ENCODE measurements at regions not wholly inside any gene's neighbourhood (a gene's known extent, or its start where the extent isn't known, plus 50 kb on each side); places are given as distances from the start of the nearest gene placed in this dataset.

DNA sequence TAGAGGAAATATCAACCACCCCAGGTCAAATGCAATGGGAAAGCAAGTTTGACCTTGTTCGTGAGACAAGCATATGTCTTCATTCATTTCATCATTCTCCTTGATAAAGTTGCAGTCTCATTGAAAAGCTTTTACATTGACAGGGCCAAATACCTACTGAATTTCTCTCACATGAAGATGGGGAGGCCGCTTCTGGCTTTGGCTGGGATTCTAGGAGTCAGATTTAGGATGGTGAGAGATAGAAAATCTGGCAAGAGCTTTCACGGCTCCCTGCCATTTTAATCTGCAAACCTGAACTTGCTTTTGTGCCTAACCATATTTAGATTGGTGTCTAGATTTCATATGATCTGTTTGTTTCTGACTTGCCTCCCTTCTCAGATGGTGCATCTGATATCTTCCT lies 88.0 kb downstream of the TMEM100 start:
- no peak for DNase-seq (ENCODE audit: low spot score)

- no peak for DNase-seq (ENCODE audit: low spot score)
Measured at GRCh38 chr17:55632893-55633292, 89.8 kb downstream of the TMEM100 start.

DNA sequence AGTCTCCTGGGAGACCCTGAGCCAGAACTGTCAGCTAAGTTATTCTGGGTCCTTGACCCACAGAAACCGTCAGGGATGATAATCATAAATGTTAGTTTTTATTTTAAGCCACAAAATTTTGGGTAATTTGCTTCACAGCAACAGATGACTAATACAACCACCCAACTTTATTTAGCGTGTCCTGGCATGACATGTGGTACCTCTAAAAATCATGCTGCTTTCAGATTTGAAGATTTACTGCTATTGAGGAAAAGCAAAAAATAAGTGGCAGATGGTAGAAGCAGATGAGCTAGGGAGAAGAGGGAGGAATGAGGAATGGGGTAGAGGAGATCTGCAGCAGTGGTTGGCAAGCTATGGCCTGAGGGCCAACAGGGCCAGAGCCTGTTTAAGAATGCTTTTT lies 90.4 kb downstream of the TMEM100 start:
- DNase-seq (ENCODE audit: low spot score), result no peak

DNA sequence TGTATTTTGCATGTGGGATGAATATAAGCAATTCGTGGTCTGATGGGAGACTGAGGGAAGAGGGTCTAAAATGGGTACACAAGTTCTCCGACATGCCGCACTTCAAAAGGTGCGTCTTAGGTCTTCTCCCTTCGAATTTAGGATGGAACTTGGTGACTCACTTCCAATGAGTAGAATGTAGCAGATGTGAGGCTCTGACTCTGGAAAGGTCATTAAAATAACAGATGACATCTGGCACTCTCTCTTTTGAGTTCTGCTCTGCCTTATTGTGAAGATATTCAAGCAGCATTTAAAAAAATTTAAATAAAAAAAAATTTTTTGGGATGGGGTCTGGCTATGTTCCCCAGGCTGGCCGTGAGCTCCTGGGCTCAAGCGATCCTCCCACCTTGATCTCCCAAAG lies 92.7 kb downstream of the TMEM100 start:
- DNase-seq (ENCODE audit: low spot score), result no peak

DNA sequence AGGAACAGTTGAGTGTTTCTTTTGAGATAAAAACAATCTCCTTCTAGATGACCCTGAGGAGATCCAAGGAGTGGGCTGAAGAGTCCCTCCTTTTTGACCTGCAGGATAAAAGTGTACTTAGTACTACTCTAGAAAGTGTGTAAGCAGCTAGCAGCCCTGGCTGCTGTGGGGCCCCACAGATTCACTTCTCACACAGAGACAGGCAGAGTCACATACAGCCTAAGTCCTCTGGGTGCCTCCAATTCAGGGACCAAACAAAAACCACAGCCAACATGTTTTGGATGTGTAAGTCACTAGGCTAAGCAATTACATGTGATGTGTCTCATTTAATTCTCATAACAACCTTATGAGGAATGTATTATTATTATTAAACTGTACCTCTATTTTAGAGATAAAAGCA lies 97.1 kb downstream of the TMEM100 start:
- no peak for DNase-seq (ENCODE audit: low spot score)

DNA sequence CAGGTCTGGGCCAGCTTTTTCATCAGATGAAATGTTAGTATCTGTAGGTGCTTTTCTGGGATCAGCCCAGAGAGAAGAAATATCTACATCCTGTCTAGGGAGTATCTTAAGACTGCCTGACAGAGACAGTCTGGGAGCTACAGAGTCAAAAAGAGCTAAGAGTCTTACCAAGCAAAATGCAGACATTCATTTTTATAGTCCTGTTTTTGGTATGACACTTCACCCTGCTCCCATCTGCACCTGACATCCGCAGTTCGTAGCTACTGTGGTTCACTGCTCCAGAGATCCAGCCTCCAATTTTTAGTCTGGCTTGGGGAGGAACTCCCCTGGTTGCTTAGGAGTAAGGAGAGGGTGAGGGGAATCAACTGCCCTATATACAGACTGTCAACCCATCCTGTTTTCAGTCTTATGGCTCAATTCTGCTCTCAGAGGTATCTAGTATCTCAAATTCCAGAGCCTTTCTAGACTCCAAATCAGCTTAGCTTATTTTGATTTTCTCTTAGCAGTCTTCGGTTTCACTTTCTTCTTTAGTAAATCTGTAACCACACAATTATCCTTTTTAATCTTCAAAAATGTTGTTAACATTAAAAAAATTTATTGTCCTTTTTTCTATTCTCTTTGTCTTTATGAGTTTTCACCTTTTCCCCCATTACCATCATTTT lies 97.8 kb downstream of the TMEM100 start:
- no peak for DNase-seq (ENCODE audit: low spot score)

DNA sequence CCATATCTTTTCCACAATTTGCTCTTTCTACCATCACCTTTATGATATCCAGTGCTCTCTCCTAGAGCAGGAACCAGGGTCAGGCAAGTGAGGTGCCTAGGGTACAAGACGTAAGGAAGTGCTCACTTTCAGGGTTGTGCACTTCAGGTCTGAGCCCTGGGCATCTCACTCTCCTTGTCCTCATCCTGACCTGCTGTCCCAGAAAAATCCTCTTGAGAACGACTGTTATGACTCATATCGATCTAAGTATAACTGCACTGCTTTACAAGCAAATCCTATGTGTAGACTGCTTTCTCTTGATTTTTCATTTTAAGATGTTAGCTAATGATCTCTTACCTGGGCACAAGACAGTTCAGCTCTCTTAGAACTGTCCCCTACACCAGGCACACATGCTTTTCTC lies 100.1 kb downstream of the TMEM100 start:
- DNase-seq (ENCODE audit: low spot score), result no peak

DNA sequence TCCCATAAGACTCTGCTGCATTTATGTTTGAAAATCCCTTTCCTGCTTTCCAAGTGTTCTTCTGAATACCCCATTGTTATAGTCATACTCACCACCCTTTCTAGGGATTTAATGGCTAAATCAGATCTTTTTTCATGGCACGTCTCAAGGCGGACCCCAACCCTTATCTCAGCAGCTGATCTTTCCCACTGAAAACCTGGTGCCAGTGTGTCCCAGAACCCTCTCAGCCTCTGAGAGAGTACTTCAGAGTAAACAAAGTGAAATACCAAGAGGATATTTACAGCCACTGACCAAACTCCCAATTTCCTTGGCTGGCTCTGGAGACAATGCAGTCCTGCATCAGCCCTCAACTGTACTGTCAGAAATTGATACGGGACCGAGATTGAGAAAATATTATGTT lies 101.7 kb downstream of the TMEM100 start:
- no peak for DNase-seq (ENCODE audit: low spot score)

GRCh38 chr17:55620023-55620422 lies 102.6 kb downstream of the TMEM100 start:
- no peak for DNase-seq (ENCODE audit: low spot score)

DNA sequence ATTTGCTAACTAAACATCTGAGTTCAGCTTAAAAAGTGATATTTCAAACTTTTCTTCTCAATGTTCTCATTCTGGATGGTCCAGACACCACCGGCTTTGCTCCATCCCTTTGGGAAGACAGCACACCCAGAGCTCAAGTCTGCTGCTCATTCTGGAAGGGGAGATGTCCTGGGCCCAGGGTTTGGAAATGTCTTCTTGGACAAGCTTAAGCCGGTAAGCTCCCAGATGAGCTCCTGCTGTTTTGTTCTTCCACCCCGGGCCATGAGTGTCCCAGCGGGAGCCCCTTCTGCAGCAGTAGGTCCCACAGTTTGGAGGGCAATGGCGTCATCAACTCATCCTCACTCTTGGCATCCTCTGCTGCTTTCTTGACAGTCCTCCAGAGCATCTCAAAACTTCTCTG lies 105.2 kb downstream of the TMEM100 start:
- DNase-seq (ENCODE audit: low spot score), result no peak

GRCh38 chr17:55614061-55614460 lies 102.8 kb upstream of the SMIM36 start:
- DNase-seq (ENCODE audit: low spot score), result no peak

GRCh38 chr17:55612691-55613141 lies 101.5 kb upstream of the SMIM36 start:
- no peak for DNase-seq (ENCODE audit: low spot score)

DNA sequence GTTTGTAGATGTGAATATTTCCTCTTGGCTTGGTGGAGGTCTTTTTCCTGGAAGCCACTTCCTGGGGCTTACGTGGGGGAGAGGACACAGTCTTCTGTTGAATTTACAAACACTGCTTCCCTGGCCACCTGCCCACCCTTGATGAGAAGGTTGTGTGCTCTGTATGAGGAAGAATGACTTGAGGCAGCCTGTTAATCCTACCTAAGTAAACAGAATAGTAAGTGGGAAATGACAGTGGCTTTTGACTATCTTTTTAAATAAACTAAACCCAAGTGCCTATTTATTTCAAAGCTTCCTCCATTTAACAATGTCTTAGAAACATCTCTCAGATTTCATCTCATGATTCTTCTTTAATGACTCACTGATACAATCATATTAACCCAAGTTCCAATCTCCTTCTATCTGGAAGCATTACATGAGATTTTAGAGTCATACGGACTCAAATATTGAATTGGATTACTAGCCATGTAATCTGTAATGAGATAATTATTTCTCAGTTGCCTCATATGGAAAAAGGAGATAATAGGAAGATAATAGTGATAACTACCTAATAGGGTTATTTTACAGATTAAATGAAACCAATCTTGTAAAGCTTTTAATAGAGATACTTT lies 96.6 kb upstream of the SMIM36 start:
- DNase-seq (ENCODE audit: low spot score), result no peak

DNA sequence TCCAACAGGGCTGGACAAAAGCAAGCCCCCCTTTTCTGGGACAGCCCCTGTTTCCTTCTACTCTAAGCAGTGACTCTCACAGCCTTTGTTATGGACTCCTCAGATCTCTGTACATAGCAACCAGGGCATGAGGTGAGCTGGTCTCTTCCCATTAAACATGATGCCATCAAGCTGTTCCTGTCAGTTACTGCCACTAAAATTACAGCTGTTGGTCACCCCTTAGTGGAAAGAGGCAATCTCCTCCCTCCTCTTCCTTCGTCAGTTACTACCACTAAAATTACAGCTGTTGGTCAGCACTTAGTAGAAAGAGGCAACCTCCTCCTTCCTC lies 95.2 kb upstream of the SMIM36 start:
- DNase-seq (ENCODE audit: low spot score), result no peak

GRCh38 chr17:55605705-55606487 lies 94.6 kb upstream of the SMIM36 start:
- no peak for DNase-seq (ENCODE audit: low spot score)

DNA sequence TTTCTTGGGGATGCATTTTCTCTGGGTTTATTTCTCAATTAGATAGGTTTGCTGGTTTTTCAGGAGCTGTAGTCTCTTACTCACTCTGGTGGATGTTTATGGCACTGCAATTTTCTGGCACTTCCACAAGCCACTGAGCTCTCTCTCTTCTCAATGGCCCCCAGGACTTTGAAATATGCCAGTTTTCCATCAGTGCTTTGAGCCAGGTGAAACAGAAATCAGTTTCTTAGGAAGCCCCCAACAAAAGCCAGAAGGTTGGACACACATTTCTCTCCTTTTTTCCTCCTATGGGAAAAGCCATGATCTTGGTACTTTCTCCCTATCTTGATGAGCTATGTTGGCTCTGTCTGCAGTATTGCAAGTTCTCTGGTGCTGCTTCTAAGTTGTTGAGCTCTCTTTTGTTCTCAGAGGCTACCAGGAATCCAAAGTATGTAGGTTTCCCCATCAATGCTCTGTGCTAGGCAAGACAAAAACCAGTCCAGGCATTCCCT lies 90.7 kb upstream of the SMIM36 start:
- no peak for DNase-seq (ENCODE audit: low spot score)

GRCh38 chr17:55598495-55598894 lies 87.2 kb upstream of the SMIM36 start:
- no peak for DNase-seq (ENCODE audit: low spot score)

GRCh38 chr17:55588446-55589242 lies 77.4 kb upstream of the SMIM36 start:
- no peak for DNase-seq (ENCODE audit: low spot score)

DNA sequence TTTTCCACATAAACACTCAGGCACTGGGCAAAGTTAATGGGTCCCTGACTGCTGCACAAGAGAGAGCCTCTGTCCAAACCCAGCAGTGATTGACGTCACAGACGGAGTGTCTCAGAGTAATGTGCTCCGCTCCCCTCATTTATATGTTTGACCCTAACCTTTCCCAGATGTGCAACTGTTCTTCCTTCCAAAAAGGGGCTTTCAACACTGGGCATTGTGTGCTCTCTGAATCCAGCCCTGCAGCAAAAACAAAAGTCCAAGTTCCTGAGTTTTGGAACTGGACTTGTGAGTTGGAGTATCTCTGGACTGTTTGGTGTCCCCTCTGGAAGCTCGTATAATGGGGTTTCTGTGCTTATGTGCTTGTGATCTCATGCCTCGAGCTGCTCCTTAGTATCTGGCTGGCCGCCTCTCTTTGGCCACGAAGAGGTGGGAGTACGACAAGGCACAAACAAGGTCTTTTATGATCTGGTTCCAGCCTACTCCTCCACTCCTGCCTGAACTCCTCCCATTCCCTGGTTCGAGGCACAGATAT lies 76.4 kb upstream of the SMIM36 start:
- DNase-seq (ENCODE audit: low spot score), result no peak

DNA sequence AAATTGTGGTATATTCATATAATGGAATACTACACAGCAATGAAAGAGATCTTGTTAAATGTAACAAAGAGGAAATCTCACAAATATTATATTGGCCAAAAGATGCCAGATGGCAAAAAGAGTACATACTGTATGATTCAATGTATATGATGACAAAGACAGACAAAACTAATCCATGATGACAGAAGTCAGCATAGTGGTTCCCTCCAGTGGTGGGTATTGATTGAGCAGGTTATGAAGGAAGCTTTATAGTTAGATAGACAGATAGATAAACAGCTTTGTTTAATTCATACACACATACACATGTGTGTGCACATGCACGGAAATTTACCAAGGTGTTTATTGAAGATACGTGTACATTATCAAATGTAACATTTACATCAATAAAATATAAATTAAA lies 74.4 kb upstream of the SMIM36 start:
- no peak for DNase-seq (ENCODE audit: low spot score)

- no peak for DNase-seq (ENCODE audit: low spot score)
Measured at GRCh38 chr17:55584861-55585260, 73.6 kb upstream of the SMIM36 start.

GRCh38 chr17:55584055-55584685 lies 72.9 kb upstream of the SMIM36 start:
- DNase-seq (ENCODE audit: low spot score), result no peak

All from globus pallidus (tissue), 1 donor.